ENCODE measurements at regions not wholly inside any gene's neighbourhood (a gene's known extent, or its start where the extent isn't known, plus 50 kb on each side); places are given as distances from the start of the nearest gene placed in this dataset.

- no peaks in the 10 kb centered on the region for H3K36me3 ChIP-seq (ENCODE audit: control insufficient read depth, insufficient read depth, low read length)
- no peaks in the 10 kb centered on the region for H3K79me2 ChIP-seq (ENCODE audit: control insufficient read depth, insufficient read depth, low read length)
- no peak overlapping the region for H3K4me3 ChIP-seq (replicated peaks in 1 of 4; ENCODE audit: control extremely low read depth in 1 of 4, insufficient read depth in 1 of 4, low read depth in 3 of 4, low read length in 4 of 4)
- no peak for DNase-seq (ENCODE audit: low read depth in 2 of 2)
- no peak overlapping the region for H2AFZ ChIP-seq (ENCODE audit: low read length)
- H3K9ac ChIP-seq (ENCODE audit: insufficient read depth, low read length): no peak overlapping the region
- no peaks in the 10 kb centered on the region for H3K9me3 ChIP-seq (ENCODE audit: control insufficient read depth, insufficient read depth, low read depth, low read length)
- H3K27me3 ChIP-seq (ENCODE audit: control insufficient read depth, insufficient read depth, low read length): no peaks in the 10 kb centered on the region
- no peak overlapping the region for H3K4me2 ChIP-seq (ENCODE audit: extremely low read depth, insufficient read depth, low read length)
- H3K27ac ChIP-seq (ENCODE audit: insufficient read depth, low read length): no peak overlapping the region
- no peaks in the 10 kb centered on the region for H4K20me1 ChIP-seq (ENCODE audit: control insufficient read depth, extremely low read depth, insufficient read depth, low read length)
- no peaks in the 10 kb centered on the region for H3K4me1 ChIP-seq (ENCODE audit: control insufficient read depth, extremely low read depth, insufficient read depth, low read length)
- TF ChIP-seq EZH2 (IDR thresholded peaks at IDR 0.05; ENCODE audit: low read length, missing control alignments) (no peak), CTCF (conservative IDR thresholded peaks at IDR 0.05 in 1 of 2, IDR thresholded peaks at IDR 0.05 in 1 of 2; ENCODE audit: low read depth in 1 of 2, low read length in 2 of 2) (no peak)
These were observed 219.5 kb downstream of the PCDH7 start for GRCh38 chr4:30939684-30940083.

GRCh38 chr4:30941641-30942040, 221.5 kb downstream of the PCDH7 start:
- Histone ChIP-seq H4K20me1 (ENCODE audit: control insufficient read depth, extremely low read depth, insufficient read depth, low read length) (no peaks in the 10 kb centered on the region), H3K27ac (ENCODE audit: insufficient read depth, low read length) (no peak overlapping the region), H3K9ac (ENCODE audit: insufficient read depth, low read length) (no peak overlapping the region), H3K4me1 (ENCODE audit: control insufficient read depth, extremely low read depth, insufficient read depth, low read length) (no peaks in the 10 kb centered on the region), H3K79me2 (ENCODE audit: control insufficient read depth, insufficient read depth, low read length) (no peaks in the 10 kb centered on the region), H3K4me2 (ENCODE audit: extremely low read depth, insufficient read depth, low read length) (no peak overlapping the region), H3K9me3 (ENCODE audit: control insufficient read depth, insufficient read depth, low read depth, low read length) (no peaks in the 10 kb centered on the region), H3K36me3 (ENCODE audit: control insufficient read depth, insufficient read depth, low read length) (no peaks in the 10 kb centered on the region), H3K27me3 (ENCODE audit: control insufficient read depth, insufficient read depth, low read length) (no peaks in the 10 kb centered on the region), H3K4me3 (replicated peaks in 1 of 4; ENCODE audit: control extremely low read depth in 1 of 4, insufficient read depth in 1 of 4, low read depth in 3 of 4, low read length in 4 of 4) (no peak overlapping the region), H2AFZ (ENCODE audit: low read length) (no peak overlapping the region)
- TF ChIP-seq CTCF (conservative IDR thresholded peaks at IDR 0.05 in 1 of 2, IDR thresholded peaks at IDR 0.05 in 1 of 2; ENCODE audit: low read depth in 1 of 2, low read length in 2 of 2) (no peak), EZH2 (IDR thresholded peaks at IDR 0.05; ENCODE audit: low read length, missing control alignments) (no peak)
- no peak for DNase-seq (ENCODE audit: low read depth in 2 of 2)

GRCh38 chr4:30943356-30943755, 223.2 kb downstream of the PCDH7 start:
- Histone ChIP-seq H3K27ac (ENCODE audit: insufficient read depth, low read length) (no peak overlapping the region), H2AFZ (ENCODE audit: low read length) (no peak overlapping the region)

More at GRCh38 chr4:30943356-30943755, 223.2 kb downstream of the PCDH7 start:
- no peaks in the 10 kb centered on the region for H3K79me2 ChIP-seq (ENCODE audit: control insufficient read depth, insufficient read depth, low read length)
- H3K9me3 ChIP-seq (ENCODE audit: control insufficient read depth, insufficient read depth, low read depth, low read length): no peaks in the 10 kb centered on the region
- H3K9ac ChIP-seq (ENCODE audit: insufficient read depth, low read length): no peak overlapping the region
- H3K4me1 ChIP-seq (ENCODE audit: control insufficient read depth, extremely low read depth, insufficient read depth, low read length): no peaks in the 10 kb centered on the region
- TF ChIP-seq EZH2 (IDR thresholded peaks at IDR 0.05; ENCODE audit: low read length, missing control alignments): no peak
- TF ChIP-seq CTCF (conservative IDR thresholded peaks at IDR 0.05 in 1 of 2, IDR thresholded peaks at IDR 0.05 in 1 of 2; ENCODE audit: low read depth in 1 of 2, low read length in 2 of 2): no peak
- no peaks in the 10 kb centered on the region for H3K27me3 ChIP-seq (ENCODE audit: control insufficient read depth, insufficient read depth, low read length)
- no peaks in the 10 kb centered on the region for H3K36me3 ChIP-seq (ENCODE audit: control insufficient read depth, insufficient read depth, low read length)
- H4K20me1 ChIP-seq (ENCODE audit: control insufficient read depth, extremely low read depth, insufficient read depth, low read length): no peaks in the 10 kb centered on the region
- DNase-seq (ENCODE audit: low read depth in 2 of 2): peak; percentile 49 to 56
- H3K4me3 ChIP-seq (replicated peaks in 1 of 4; ENCODE audit: control extremely low read depth in 1 of 4, insufficient read depth in 1 of 4, low read depth in 3 of 4, low read length in 4 of 4): no peak overlapping the region
- no peak overlapping the region for H3K4me2 ChIP-seq (ENCODE audit: extremely low read depth, insufficient read depth, low read length)

Measured in fibroblast of lung (primary cell).